CD8-positive, alpha-beta memory T cell (primary cell): ENCODE measurements at regions not wholly inside any gene's neighbourhood (a gene's known extent, or its start where the extent isn't known, plus 50 kb on each side); places are given as distances from the start of the nearest gene placed in this dataset.

Source experiments
- CTCF ChIA-PET: fragments of 350-600 bp; sonication (Branson Sonifier 250); formaldehyde crosslinking; loops from one replicate; lab custom pipeline; 2021; ENCODE audit warnings: antibody characterized with exemption; lab: Charles Lee
- POLR2A ChIA-PET: fragments of 350-600 bp; sonication (Branson Sonifier 250); formaldehyde crosslinking; loops from one replicate; lab custom pipeline; 2021; ENCODE audit warnings: antibody characterized with exemption; lab: Charles Lee
- DNase-seq, 5 donors: peaks; one replicate each; pipeline versions ENCODE4 v3.0.0 to v3.0.0-alpha.2; 2020 to 2022; ENCODE audit warnings: mixed read lengths in 1 of 5
- H3K27ac ChIP-seq: one replicate; pipeline ENCODE4 v1.7.0; 2013; ENCODE audit warnings: low read depth, mild to moderate bottlenecking, low read length, moderate library complexity
- H3K27me3 ChIP-seq: 2 replicates; pipeline ENCODE4 v1.7.0; 2013; ENCODE audit warnings: low read length, mild to moderate bottlenecking; ENCODE audit not compliant: insufficient read depth, poor library complexity, severe bottlenecking
- H3K36me3 ChIP-seq: 2 replicates; pipeline ENCODE4 v1.7.0; 2013; ENCODE audit warnings: mild to moderate bottlenecking, low read length, moderate library complexity; ENCODE audit not compliant: insufficient read depth
- H3K4me1 ChIP-seq: 2 replicates; pipeline ENCODE4 v1.7.0; 2013; ENCODE audit warnings: mild to moderate bottlenecking, low read length, moderate library complexity; ENCODE audit not compliant: insufficient read depth
- H3K4me3 ChIP-seq: 2 replicates; pipeline ENCODE4 v1.7.0; 2013; ENCODE audit warnings: mild to moderate bottlenecking, low read length
- H3K9me3 ChIP-seq: 2 replicates; pipeline ENCODE4 v1.7.0; 2013; ENCODE audit warnings: mild to moderate bottlenecking, low read length
- H3K27ac Mint-ChIP-seq, 8 donors: one replicate each; pipeline ENCODE4 v1.8.0; 2020 to 2021; ENCODE audit warnings: mixed read lengths in 8 of 8, mild to moderate bottlenecking in 6 of 8, inconsistent platforms in 3 of 8, moderate library complexity in 3 of 8
- H3K27me3 Mint-ChIP-seq, 2 donors: one replicate each; pipeline ENCODE4 v1.8.0; 2020 to 2021; ENCODE audit warnings: mixed read lengths in 2 of 2, mild to moderate bottlenecking in 1 of 2, moderate library complexity in 1 of 2
- H3K36me3 Mint-ChIP-seq, 3 donors: one replicate each; pipeline ENCODE4 v1.8.0; 2020 to 2021; ENCODE audit warnings: mixed read lengths in 3 of 3, inconsistent platforms in 1 of 3, mild to moderate bottlenecking in 1 of 3
- H3K4me1 Mint-ChIP-seq, 3 donors: one replicate each; pipeline ENCODE4 v1.8.0; 2020 to 2021; ENCODE audit warnings: mixed read lengths in 3 of 3, inconsistent platforms in 1 of 3, mild to moderate bottlenecking in 1 of 3
- H3K4me3 Mint-ChIP-seq, 7 donors: one replicate each; pipeline ENCODE4 v1.8.0; 2020 to 2021; ENCODE audit warnings: mixed read lengths in 7 of 7, mild to moderate bottlenecking in 6 of 7, moderate library complexity in 4 of 7, inconsistent platforms in 2 of 7
- H3K9me3 Mint-ChIP-seq, 5 donors: one replicate each; pipeline ENCODE4 v1.8.0; 2020 to 2022; ENCODE audit warnings: mixed read lengths in 5 of 5, mild to moderate bottlenecking in 3 of 5, moderate library complexity in 2 of 5, inconsistent platforms in 1 of 5

DNA sequence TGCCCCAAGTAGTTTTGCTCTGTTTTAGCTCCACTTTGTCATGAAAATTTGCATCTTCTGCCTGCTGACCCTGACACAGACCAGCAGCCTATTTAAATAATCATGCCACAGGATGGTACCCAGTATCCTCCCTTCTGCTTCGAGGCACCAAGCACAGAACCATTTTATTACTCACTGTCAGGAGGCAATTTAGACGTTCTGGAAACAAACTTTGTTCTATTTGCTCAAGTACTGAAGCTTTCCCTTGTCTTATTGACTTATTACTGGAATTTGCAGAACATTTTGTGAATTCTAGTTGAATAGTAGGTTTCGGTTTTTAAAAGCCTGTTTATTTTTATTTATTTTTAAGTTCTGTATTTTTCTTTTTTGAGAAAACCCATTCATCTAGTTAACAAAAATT is 279.6 kb upstream of the GADL1 start:
- Mint-ChIP-seq H3K27me3 (peaks cover 0 to 2% of the 10 kb centered on the region in 2 donors), H3K36me3 (peaks cover 0 to 5% (median 0%) of the 10 kb centered on the region in 3 donors), H3K4me1 (peaks cover 19 to 35% (median 27%) of the 10 kb centered on the region in 3 donors), H3K27ac (no peak overlapping the region), H3K4me3 (no peak overlapping the region), H3K9me3 (peaks cover 0 to 2% (median 0%) of the 10 kb centered on the region in 5 donors)
- Histone ChIP-seq H3K36me3 (no peaks in the 10 kb centered on the region), H3K4me1 (no peaks in the 10 kb centered on the region), H3K27me3 (no peaks in the 10 kb centered on the region), H3K27ac (no peak overlapping the region), H3K4me3 (no peak overlapping the region), H3K9me3 (no peaks in the 10 kb centered on the region)
- no peak for DNase-seq
- POLR2A ChIA-PET = no interaction called here
- CTCF ChIA-PET = no interaction called here

DNA sequence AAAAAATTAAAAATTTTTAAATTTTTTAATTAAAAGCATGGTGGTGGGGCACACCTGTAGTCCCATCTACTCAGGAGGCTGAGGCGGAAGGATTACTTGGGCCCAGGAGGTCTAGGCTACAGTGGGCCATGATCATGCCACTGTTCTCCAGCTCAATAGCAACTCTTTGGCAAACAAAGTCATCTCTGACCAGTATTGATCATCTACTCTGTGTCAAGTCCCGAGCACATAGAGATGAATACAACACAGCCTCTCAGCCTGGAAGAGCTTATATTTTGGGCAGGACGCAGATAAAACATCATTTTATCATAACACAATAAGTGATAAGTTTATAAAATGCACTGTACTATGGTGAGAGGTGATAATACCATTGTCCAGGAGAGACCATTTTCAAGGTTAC is 281.6 kb upstream of the GADL1 start:
- CTCF ChIA-PET = no interaction called here
- H3K4me3 Mint-ChIP-seq = no peak overlapping the region
- no peak overlapping the region for H3K27ac ChIP-seq

DNA sequence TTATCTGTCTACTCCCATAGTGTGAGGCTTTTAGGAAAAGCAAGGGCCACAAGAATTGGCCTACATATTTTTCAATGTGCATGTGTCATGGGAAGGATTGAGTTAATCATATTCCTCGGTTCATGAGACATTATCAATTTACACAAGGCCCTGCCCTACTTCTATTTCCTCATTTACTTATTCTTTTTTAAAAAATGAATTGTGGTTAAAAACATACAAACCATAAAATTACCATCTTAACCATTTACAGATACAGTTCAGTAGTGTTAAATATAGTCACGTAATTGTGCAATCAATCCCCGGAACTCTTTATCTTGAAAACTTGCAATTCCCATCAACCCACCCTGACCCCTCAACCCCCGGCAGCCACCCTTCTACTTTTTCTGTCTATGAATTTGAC is 284.0 kb upstream of the GADL1 start:
- no peaks in the 10 kb centered on the region for H3K9me3 Mint-ChIP-seq
- POLR2A ChIA-PET = no interaction called here
- H3K27me3 ChIP-seq = no peaks in the 10 kb centered on the region
- H3K4me3 Mint-ChIP-seq = peak overlapping the region in 3 of 7 donors; percentile 31 to 43 (median 39)
- H3K36me3 Mint-ChIP-seq = peaks cover 0 to 3% (median 0%) of the 10 kb centered on the region in 3 donors
- no peak overlapping the region for H3K27ac ChIP-seq
- H3K27me3 Mint-ChIP-seq = peaks cover 0 to 3% of the 10 kb centered on the region in 2 donors
- H3K4me3 ChIP-seq = no peak overlapping the region
- H3K4me1 ChIP-seq = no peaks in the 10 kb centered on the region
- peaks cover 10 to 17% (median 15%) of the 10 kb centered on the region in 3 donors for H3K4me1 Mint-ChIP-seq
- peak overlapping the region in 1 of 8 donors; percentile 86 for H3K27ac Mint-ChIP-seq
- H3K36me3 ChIP-seq = no peaks in the 10 kb centered on the region
- CTCF ChIA-PET = no interaction called here
- no peaks in the 10 kb centered on the region for H3K9me3 ChIP-seq
- DNase-seq = peak in 1 of 5 donors; percentile 13

More for the DNA sequence above, 281.6 kb upstream of the GADL1 start:
- peaks cover 0 to 5% (median 0%) of the 10 kb centered on the region in 3 donors for H3K36me3 Mint-ChIP-seq
- no peak for DNase-seq
- H3K27me3 Mint-ChIP-seq = no peaks in the 10 kb centered on the region
- Histone ChIP-seq H3K4me3 (no peak overlapping the region), H3K36me3 (no peaks in the 10 kb centered on the region), H3K9me3 (no peaks in the 10 kb centered on the region), H3K27me3 (no peaks in the 10 kb centered on the region), H3K4me1 (no peaks in the 10 kb centered on the region)
- POLR2A ChIA-PET = no interaction called here
- no peak overlapping the region for H3K27ac Mint-ChIP-seq
- no peaks in the 10 kb centered on the region for H3K9me3 Mint-ChIP-seq
- peaks cover 19 to 35% (median 25%) of the 10 kb centered on the region in 3 donors for H3K4me1 Mint-ChIP-seq

DNA sequence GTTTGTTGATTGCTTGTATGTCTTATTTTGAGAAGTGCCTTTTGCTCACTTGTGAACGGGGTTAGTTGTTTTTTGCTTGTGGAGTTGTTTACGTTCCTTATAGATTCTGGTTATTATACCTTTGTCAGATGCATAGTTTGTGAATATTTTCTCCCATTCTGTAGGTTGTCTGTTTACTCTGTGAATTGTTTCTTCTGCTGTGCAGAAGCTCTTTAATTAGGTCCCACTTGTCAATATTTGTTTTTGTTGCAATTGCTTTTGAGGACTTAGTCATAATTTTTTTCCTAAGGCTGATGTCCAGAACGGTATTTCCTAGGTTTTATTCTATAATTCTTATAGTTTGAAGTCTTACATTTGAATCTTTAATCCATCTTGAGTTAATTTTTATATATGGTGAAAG is 285.3 kb upstream of the GADL1 start:
- Histone ChIP-seq H3K9me3 (no peaks in the 10 kb centered on the region), H3K27ac (no peak overlapping the region), H3K27me3 (no peaks in the 10 kb centered on the region), H3K4me3 (no peak overlapping the region), H3K4me1 (no peaks in the 10 kb centered on the region), H3K36me3 (no peaks in the 10 kb centered on the region)
- ChIA-PET CTCF (no interaction called here), POLR2A (no interaction called here)
- H3K4me3 Mint-ChIP-seq = no peak overlapping the region
- no peak overlapping the region for H3K27ac Mint-ChIP-seq
- H3K27me3 Mint-ChIP-seq = peaks cover 0 to 5% of the 10 kb centered on the region in 2 donors
- DNase-seq = no peak
- H3K4me1 Mint-ChIP-seq = peaks cover 10 to 17% (median 15%) of the 10 kb centered on the region in 3 donors
- peaks cover 0 to 2% (median 0%) of the 10 kb centered on the region in 3 donors for H3K36me3 Mint-ChIP-seq
- H3K9me3 Mint-ChIP-seq = no peaks in the 10 kb centered on the region

DNA sequence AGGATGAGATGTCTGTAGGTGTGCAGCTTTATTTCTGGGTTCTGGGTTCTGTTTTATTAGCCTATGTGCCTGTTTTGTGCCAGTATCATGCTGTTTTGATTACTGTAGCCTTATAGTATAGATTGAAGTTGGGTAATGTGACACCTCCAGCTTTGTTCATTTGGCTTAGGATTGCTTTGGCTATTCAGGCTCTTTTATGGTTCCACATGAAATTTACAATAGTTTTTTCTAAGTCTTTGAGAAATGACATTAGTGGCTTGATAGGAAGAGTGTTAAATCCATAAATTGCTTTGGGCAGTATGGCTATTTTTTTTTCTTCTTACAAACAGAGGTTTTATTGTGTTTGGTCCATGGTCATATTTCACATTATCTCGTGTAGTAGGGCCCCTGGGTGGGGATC is 285.8 kb upstream of the GADL1 start:
- peaks cover 0 to 5% of the 10 kb centered on the region in 2 donors for H3K27me3 Mint-ChIP-seq
- DNase-seq = no peak
- ChIA-PET POLR2A (no interaction called here), CTCF (no interaction called here)
- Histone ChIP-seq H3K27ac (no peak overlapping the region), H3K4me3 (no peak overlapping the region), H3K36me3 (no peaks in the 10 kb centered on the region), H3K4me1 (no peaks in the 10 kb centered on the region), H3K9me3 (no peaks in the 10 kb centered on the region), H3K27me3 (no peaks in the 10 kb centered on the region)
- no peaks in the 10 kb centered on the region for H3K9me3 Mint-ChIP-seq
- peaks cover 10 to 17% (median 15%) of the 10 kb centered on the region in 3 donors for H3K4me1 Mint-ChIP-seq
- no peak overlapping the region for H3K27ac Mint-ChIP-seq
- H3K36me3 Mint-ChIP-seq = no peaks in the 10 kb centered on the region
- H3K4me3 Mint-ChIP-seq = no peak overlapping the region

DNA sequence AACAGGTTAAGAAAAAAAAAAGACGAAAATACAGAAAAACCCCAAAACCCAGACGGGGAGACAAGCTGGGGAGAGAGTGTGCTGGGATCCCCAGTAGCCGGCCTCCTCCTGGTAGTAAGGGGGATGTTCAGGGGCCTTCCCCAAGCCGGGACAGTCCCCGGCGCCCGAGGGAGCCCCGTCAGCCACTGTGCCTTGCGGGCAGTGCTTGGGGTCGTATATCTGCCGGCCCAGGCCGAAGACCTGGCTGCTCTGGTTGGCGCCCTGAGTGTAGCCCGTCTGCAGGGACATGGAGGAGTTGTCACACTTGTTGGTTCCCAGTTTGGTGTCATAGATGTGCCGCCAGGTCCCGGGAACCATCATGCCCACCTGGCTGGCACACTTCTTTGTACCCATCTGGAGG is 287.2 kb upstream of the GADL1 start:
- peak in 1 of 5 donors; percentile 1 for DNase-seq
- CTCF ChIA-PET = no interaction called here
- Mint-ChIP-seq H3K4me1 (peaks cover 13 to 20% (median 20%) of the 10 kb centered on the region in 3 donors), H3K27me3 (peaks cover 0 to 5% of the 10 kb centered on the region in 2 donors), H3K27ac (no peak overlapping the region), H3K4me3 (no peak overlapping the region), H3K36me3 (no peaks in the 10 kb centered on the region), H3K9me3 (no peaks in the 10 kb centered on the region)
- H3K27ac ChIP-seq = no peak overlapping the region
- no peaks in the 10 kb centered on the region for H3K9me3 ChIP-seq
- POLR2A ChIA-PET = no interaction called here
- H3K4me1 ChIP-seq = no peaks in the 10 kb centered on the region
- no peaks in the 10 kb centered on the region for H3K27me3 ChIP-seq
- no peak overlapping the region for H3K4me3 ChIP-seq
- H3K36me3 ChIP-seq = no peaks in the 10 kb centered on the region

DNA sequence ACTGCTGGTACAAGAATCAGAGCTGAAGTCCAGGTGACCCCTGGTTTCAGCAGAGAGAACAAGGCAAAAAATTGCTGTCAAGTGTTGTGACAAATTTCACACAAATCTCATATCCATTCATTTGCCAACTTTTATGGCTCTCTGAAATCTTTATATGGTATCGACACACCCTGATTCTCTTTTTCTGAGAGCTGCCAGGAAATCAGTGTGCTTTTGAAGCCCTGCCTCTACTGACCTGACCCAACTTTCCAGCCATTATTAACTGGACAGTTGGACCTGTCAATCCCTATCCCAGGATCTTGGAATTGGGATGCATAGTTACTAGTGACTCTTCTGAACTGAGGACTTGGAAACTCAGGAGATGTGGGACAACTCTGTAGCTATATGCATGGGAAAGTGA is 288.2 kb upstream of the GADL1 start:
- no peaks in the 10 kb centered on the region for H3K36me3 ChIP-seq
- H3K36me3 Mint-ChIP-seq = no peaks in the 10 kb centered on the region
- H3K27ac Mint-ChIP-seq = no peak overlapping the region
- no peaks in the 10 kb centered on the region for H3K9me3 Mint-ChIP-seq
- H3K4me3 Mint-ChIP-seq = no peak overlapping the region
- ChIA-PET CTCF (interaction anchor here (1.0 kb wide), 1 partner anchor 9 kb away, joined by 3 read pairs; no protein-coding TSS in a partner anchor), POLR2A (no interaction called here)
- DNase-seq = no peak
- H3K4me1 Mint-ChIP-seq = peaks cover 18 to 23% (median 22%) of the 10 kb centered on the region in 3 donors
- no peak overlapping the region for H3K27ac ChIP-seq
- H3K27me3 Mint-ChIP-seq = peaks cover 0 to 5% of the 10 kb centered on the region in 2 donors
- H3K4me1 ChIP-seq = no peaks in the 10 kb centered on the region
- no peaks in the 10 kb centered on the region for H3K9me3 ChIP-seq
- no peaks in the 10 kb centered on the region for H3K27me3 ChIP-seq
- H3K4me3 ChIP-seq = no peak overlapping the region

DNA sequence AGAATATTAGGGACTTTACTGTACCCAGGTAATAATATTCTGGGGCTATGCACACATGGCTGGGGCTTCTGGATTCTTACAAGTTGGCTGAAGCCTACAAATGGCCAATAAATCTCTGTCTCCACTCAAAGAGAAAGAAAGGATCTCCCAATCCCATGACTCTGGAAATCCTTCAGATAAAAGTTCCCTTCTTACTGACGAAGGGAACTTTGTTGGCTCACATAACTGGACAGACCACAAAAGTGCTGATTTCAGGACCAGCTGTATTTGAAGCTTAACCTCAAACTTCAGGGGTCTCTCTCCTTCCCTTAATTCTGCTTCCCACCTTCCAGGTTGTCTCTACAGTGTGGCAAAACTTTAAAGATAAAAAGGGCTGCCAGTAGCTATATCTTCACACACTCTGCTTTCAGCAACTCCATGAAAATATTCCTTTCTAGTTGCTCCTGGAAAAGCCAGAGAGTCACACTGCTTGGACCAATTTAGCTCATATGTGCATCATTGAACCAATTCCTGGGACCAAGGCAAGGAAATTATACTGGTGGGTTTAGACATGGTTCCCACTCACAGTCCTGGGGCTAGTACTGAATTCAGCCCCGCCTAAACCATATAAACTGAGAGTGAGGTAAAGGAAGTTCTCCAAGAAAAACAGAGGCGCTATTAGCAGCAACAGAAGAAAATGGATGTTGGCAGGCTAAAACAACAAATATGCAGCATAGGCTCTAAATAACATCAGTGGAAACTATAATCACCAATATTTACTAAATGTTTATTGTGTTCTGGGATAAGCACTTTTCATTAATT is 290.0 kb upstream of the GADL1 start:
- POLR2A ChIA-PET = interaction anchor here (0.6 kb wide), 1 partner anchor 1572 kb away, joined by 4 read pairs; no protein-coding TSS in a partner anchor
- peaks cover 0 to 5% of the 10 kb centered on the region in 2 donors for H3K27me3 Mint-ChIP-seq
- H3K4me3 ChIP-seq = no peak overlapping the region
- H3K36me3 ChIP-seq = no peaks in the 10 kb centered on the region
- no peak overlapping the region for H3K4me3 Mint-ChIP-seq
- no peaks in the 10 kb centered on the region for H3K4me1 ChIP-seq
- no peaks in the 10 kb centered on the region for H3K27me3 ChIP-seq
- H3K27ac Mint-ChIP-seq = no peak overlapping the region
- no peaks in the 10 kb centered on the region for H3K9me3 Mint-ChIP-seq
- H3K4me1 Mint-ChIP-seq = peaks cover 8 to 10% (median 8%) of the 10 kb centered on the region in 3 donors
- CTCF ChIA-PET = no interaction called here
- H3K27ac ChIP-seq = no peak overlapping the region
- H3K9me3 ChIP-seq = no peaks in the 10 kb centered on the region
- H3K36me3 Mint-ChIP-seq = no peaks in the 10 kb centered on the region
- no peak for DNase-seq
